NCI-H82 treated with DMSO at 0.1 percent for 48 hours (cell line): ENCODE measurements at regions not wholly inside any gene's neighbourhood (a gene's known extent, or its start where the extent isn't known, plus 50 kb on each side); places are given as distances from the start of the nearest gene placed in this dataset.

Experiments used
- DNase-seq: peaks from one replicate; lab custom pipeline; 2025; ENCODE audit not compliant: unreplicated experiment; lab: John Stamatoyannopoulos, UW

- DNase-seq: no peak
Measured at GRCh38 chr6:33924681-33925080, 120.9 kb upstream of the MLN start.

GRCh38 chr6:33923857-33924514 lies 120.2 kb upstream of the MLN start:
- DNase-seq: no peak

GRCh38 chr6:33921745-33922144 lies 117.9 kb upstream of the MLN start:
- DNase-seq: no peak

GRCh38 chr6:33918175-33918695 lies 114.4 kb upstream of the MLN start:
- no peak for DNase-seq

- no peak for DNase-seq
Measured at GRCh38 chr6:33915134-33915533, 111.3 kb upstream of the MLN start.

GRCh38 chr6:33914645-33915044 lies 110.8 kb upstream of the MLN start:
- no peak for DNase-seq

GRCh38 chr6:33912195-33912594 lies 108.4 kb upstream of the MLN start:
- no peak for DNase-seq

GRCh38 chr6:33911488-33911887 lies 107.7 kb upstream of the MLN start:
- no peak for DNase-seq

GRCh38 chr6:33910594-33910993 lies 106.8 kb upstream of the MLN start:
- no peak for DNase-seq

GRCh38 chr6:33909737-33910136 lies 105.9 kb upstream of the MLN start:
- DNase-seq: no peak

- DNase-seq: no peak
Measured at GRCh38 chr6:33908025-33908424, 104.2 kb upstream of the MLN start.

GRCh38 chr6:33907227-33907626 lies 103.4 kb upstream of the MLN start:
- DNase-seq: no peak

GRCh38 chr6:33906439-33906838 lies 102.6 kb upstream of the MLN start:
- DNase-seq: no peak

GRCh38 chr6:33905071-33905609 lies 101.3 kb upstream of the MLN start:
- no peak for DNase-seq

- DNase-seq: no peak
Measured at GRCh38 chr6:33904747-33905065, 100.9 kb upstream of the MLN start.

- DNase-seq: peak; percentile 23
Measured at GRCh38 chr6:33904050-33904746, 100.4 kb upstream of the MLN start.

- DNase-seq: no peak
Measured at GRCh38 chr6:33903579-33903978, 99.8 kb upstream of the MLN start.

- DNase-seq: no peak
Measured at GRCh38 chr6:33902457-33902853, 98.7 kb upstream of the MLN start.

- DNase-seq: no peak
Measured at GRCh38 chr6:33901822-33902456, 98.1 kb upstream of the MLN start.

- DNase-seq: no peak
Measured at GRCh38 chr6:33898771-33899170, 95.0 kb upstream of the MLN start.

- peak; percentile 89 for DNase-seq
Measured at GRCh38 chr6:33897189-33897780, 93.5 kb upstream of the MLN start.
